Fibroblast of gingiva (primary cell): ENCODE measurements at regions not wholly inside any gene's neighbourhood (a gene's known extent, or its start where the extent isn't known, plus 50 kb on each side); places are given as distances from the start of the nearest gene placed in this dataset.

Source experiments
- DNase-seq: peaks from one replicate; pipeline ENCODE4 v3.0.0-alpha.2; 2011; ENCODE audit warnings: low read depth

DNA sequence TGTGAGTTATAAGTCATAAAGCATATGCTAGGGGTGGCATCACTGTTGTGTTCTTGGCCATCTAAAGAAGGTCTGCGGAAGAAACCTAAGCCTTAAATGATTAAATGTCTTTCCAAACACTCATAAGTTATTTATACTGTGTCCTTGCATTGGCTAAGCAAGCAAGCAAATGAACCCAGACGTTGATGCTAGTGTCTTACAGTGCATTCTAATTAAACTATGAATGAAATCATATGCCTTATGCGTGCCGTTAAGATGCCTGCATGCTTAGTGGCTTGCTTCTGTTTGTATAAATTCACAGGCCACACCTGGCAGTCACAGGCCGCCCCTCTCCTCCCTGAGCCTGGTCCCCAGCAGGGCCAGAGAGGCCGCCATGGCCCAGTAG lies 49.9 kb downstream of the RIN2 start:
- peak; percentile 67 for DNase-seq

DNA sequence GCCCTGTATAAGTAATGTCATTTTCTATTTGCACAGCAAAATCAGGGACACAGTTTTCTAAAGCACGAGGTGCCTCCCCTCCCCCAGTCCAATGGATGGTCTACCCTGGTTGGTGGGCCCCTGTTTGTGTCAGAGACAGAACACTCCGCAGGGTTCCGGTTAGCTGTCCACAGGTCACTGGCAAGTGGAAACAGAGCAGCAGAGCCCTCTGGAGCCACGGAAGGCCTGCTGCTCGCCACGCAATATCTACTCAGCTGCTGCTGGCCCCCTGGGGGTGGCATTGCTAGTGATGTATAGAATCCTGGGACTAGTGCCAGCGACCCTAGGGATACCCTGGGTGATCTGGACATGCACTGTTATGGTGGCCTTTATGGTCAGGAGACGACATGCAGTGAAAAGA lies 50.4 kb downstream of the RIN2 start:
- no peak for DNase-seq

DNA sequence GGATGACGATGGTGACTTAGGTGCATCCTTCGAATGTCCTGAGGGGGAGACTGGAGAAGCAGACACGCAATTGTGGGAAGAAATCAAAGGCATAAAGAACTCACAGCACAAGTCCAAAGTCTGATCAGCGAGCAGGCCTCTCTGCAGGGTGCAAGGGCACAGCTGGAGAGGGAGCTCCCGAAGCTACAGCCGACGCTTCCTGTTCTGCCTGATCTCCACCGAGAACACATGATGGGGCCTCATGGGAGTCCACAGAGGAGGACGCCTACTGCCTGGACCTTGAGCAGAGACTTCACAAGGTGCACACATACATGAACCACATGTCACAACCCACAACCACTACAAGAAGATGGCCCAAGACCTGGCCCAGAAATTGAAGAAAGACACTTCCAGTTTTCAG lies 51.4 kb downstream of the RIN2 start:
- DNase-seq: no peak

DNA sequence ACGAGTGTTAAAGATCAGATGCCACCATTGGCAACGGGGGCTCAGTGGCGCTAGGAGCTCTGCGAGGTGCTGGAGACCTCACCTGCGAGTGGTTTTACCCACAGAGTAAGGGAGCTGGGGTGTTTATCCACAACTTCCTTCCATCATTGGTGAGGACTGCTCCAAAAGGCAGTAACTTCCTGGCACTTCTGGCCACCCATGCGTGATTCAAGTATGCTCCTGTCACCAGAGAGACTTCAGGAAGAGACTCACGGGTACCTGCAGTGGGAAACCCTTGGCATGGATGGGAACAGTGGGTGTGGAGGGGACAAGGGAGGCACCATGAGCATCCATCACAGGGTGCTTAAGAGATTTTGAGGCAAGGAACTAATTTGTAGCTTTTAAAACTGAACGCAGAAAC lies 53.2 kb downstream of the RIN2 start:
- DNase-seq: no peak

DNA sequence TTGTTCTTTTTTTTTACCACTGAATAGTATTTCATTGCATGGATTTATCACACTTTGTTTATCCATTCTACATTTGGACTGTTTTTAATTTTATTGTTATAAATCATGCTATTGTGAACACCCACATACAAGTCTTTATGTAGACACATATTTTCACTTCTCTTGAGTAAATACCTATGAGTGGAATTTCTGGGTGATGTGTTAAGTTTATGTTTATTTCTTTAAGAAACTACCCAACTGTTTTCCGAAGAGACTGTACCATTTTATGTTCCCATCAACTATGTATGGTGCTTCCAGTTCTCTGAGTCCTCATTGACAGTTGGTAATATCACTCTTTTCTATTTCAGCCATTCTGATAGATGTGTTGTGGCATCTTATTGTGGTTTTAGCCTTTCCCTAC lies 54.0 kb downstream of the RIN2 start:
- DNase-seq: no peak

DNA sequence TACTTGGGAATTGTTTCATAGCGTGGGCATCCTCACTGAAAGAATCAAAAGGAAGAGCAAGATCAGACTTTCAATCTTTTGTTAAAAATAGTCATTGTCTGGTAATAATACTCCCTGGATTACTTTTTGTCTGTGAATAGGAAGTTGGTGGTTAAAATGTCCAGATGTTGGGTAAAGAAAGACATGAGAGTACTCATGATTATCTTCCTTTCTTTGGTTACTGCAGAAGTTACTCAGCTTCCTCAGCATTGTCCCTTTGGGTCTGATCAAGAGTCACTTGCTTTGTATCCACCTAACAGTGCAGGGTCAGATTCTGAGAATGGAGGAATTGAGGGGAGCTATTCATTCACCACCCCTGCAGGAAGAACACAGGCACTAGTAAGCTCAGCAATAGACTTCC lies 54.6 kb downstream of the RIN2 start:
- no peak for DNase-seq

DNA sequence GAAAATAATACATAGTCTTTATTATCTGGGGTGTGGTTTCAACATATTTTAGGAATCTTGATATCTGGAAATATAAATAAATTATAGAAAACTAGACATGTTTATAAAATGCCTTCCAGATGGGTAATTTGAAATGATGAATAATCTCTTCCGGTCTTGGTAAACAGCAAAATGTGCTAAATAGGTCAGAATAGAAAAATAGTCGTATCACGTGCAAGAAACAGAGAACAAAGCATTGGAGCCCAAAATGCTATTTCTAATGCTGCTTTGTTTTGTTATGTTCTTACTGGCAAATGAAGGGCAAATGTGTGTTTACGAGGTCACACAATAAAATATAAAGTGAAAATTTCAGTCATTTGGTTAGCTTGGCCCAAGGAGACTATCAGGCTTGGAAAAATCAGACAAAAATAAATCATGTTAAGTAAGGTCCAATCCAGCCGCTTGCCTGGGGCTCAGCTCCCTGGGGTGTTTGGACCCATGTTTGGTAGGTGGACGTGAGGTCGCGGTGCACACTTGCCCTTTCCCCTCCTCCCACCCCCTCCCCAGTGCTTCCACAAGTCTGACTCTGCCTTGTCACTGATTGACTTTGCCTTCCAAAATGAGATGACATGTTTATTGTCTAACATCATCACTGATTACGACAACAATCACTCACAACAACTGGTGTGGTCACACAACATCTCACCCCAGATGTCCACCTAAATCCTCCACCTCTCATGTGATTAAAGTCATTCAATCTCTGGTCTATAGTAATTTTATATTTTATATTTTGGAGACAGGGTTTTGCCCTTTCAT lies 56.0 kb downstream of the RIN2 start:
- DNase-seq: peak; percentile 58

DNA sequence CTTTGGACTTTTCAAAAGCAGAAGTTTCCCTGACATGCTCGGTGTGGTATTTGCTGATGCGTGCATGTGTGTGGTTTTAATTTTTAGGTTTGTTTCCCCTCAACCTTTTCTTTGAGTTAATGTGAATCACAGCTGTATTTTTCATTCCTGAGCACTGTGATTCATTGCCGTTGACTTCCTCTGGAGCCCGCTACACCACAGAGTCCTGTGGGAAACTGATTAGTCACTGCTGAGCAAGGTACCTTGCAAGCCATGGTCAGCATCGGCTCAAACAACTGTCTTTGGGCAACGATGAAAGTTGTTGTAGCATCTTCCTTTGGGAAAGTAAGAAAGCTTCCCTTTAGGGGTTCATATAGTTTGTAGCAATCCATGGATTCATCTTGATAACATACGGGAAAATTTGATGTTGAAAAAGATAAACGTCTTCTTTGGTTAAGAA lies 57.5 kb downstream of the RIN2 start:
- DNase-seq: peak; percentile 89

DNA sequence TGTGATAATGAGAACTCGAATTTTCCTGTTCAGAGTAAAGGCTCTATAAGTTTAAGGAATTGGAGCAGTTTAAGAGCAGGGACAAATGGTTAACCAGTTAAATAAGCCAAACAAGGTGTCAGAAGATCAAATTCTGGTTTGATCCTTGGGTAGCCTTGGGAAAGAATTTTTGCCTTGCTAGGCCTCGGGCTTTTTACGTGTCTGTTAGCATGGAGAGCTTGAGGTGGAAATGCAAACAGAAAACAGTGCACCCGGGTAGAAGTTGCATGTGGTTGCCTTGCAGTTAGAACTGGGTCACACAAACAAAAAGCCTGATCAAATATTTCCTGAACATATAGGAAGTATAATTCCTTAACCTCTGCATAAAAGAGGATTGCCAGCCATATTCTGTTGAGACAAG lies 58.3 kb downstream of the RIN2 start:
- no peak for DNase-seq

DNA sequence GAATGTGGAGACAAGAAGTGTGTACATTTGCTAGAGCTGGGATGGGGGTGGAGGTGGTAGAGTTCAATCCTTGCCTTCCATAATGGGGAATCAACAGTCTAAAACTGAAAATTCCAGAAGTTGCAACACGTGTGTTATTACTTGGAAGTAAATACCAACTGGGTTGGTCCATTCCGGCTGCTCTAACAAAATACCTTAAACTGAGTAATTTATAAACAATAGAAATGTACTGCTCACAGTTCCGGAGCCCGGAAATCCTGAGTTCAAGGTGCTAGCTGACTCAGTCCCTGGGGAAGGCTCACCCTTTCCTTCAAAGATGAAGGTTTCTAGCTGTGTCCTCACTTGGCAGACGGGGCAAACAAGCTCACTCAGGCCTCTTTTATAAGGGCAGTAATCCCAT lies 59.0 kb downstream of the RIN2 start:
- DNase-seq: peak; percentile 67

DNA sequence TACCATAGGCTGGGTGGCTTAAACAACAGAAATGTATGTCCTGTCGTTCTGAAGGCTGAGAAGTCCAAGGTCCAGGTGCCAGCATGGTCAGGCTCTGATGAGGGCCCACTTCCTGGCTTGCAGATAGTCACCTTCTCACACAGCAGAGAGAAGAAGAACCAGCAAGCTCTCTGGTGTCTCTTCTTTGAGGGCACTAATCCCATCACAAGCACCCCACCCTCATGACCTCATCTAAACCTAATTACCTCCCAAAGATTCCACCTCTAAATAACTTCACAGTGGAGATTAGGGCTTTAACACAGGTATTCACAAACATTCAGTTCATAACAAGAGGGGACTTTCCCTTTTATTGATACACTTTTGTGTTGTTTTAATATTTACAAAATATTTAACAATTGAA lies 61.1 kb downstream of the RIN2 start:
- DNase-seq: no peak

DNA sequence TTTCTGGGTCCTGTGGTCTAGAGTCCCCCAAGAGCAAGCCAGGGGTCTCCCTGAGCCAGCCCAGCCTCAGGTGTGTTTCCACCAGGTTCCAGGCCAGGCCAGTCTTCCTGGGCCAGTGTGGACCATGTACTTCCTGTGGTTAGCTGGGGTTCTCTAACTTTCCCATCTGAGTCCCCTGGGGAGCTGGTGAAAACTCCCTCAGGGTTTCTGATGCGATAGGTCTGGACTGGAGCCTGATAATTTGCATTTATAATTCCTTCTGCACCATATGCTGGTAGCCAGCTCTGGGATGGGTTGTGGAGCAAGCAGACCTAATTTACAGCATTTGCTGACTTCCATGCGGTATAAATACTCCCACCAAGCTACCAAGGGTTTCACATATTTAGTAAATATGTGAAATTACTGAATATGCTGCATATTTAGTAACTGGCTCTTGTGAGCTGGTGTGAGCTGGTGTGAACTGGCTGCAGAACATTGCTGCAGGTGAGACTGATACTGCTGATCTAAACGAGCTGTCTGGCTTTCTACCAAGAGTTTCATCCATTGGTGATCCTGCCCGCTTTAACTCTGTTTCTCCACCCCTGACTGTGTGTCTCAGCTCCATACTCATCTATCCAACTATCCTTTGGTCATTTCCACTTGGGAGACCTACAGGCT lies 62.6 kb downstream of the RIN2 start:
- DNase-seq: no peak

DNA sequence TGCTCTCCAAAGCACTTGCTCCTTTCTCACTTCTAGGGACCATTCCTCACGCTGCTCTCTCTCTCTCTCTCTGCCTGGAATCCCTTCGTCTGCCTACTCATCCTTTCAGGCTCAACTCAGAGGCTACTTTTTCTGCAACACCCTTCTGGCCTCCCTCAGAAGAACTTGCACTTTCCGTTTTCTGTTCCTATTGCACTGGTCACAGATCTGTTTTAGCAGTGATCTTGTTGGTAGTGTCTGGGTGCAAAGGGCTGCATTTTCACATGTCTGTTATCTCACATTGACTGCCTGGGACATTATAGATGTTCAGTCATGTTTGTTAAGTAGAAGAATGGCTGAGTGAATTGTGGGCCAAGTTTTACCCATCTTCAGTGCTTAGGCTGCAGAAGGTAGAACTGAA lies 63.5 kb downstream of the RIN2 start:
- DNase-seq: no peak

DNA sequence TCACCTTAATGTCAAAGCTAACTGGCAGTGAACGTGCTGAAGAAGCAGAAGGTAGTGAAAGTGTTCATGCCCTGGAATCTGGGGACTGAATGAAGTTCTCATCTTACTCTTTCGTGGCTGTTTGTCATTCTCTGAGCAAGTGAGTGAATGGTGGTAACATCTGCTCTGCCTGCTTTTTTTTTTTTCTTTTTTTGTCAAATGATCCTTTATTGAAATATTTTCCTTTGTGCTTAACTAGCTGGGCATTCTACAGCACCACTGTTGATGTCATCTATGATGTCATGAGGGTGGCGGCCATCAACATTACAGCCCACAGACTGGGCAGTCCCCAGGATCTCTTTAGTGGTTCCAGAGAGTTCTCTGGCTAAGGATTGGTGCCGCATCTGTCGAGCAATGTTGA lies 65.2 kb downstream of the RIN2 start:
- no peak for DNase-seq

DNA sequence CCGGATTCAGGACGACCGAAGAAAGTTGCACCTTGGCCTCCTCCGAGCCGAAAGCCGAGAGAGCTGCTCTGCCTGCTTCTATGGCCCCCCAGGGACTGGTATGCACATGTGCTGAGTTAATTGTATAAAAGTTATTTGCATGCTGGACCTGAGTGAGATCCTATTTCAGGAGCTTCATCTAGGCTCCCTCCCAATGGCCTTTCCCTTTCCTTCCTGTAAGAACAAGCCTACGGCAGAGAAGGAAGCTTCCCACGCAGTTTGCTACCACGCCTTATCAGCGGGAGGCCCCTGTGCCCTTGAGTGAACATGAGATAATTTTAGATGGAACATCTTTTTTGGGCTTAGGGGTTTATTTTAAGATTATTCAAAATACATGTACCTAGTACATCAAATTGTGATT lies 65.9 kb downstream of the RIN2 start:
- no peak for DNase-seq

DNA sequence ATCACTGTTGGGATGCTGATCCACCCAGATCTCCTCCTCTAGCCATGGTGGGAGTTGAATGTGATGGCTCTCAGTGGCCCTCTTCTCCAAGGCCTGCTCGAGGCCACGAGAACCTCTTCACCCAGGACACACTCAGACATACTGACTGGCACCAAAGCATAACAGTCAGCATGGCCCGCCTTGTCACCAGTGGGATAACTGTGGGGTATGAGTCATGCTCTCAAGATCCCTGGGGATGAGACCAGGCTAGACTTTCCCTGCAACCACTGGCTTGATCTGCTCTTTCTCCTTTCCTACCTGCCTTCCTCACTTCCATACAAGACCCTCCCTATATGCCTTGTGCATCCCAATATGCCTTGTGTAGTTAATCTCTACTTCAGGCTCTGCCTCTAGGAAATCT lies 66.8 kb downstream of the RIN2 start:
- no peak for DNase-seq

DNA sequence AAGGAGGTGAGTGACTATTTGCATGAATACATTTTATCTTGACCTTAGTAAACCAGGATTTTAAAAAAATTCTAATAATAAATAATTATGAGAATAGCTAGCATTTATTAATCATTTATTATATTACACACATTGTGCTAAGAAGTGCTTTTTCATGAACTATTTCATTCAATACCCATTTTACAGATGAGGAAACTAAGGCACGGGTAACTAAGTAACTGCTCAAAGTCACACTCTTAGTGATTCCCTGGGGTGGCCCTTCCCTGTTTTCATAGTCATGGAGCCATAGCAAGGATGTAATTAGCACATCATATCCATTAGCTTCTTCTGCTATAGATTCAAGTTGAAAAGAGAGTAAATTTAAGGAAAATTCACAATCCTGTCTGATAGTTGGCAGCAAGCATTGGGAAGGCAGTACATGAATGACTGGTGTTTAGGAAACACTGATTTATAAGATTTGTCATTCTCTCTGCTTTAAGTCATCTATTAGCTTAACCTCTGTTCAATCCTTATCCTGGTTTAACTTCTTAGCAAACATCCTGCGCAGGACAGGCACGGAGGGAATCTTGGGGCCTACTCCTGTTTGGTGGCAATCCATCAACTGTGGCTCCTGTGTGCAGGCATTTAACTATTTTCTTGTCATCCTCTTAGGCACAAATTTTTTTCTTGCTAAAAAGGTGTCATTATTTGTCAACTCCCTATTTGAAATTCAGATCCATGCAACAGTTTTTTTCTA lies 68.3 kb downstream of the RIN2 start:
- no peak for DNase-seq

DNA sequence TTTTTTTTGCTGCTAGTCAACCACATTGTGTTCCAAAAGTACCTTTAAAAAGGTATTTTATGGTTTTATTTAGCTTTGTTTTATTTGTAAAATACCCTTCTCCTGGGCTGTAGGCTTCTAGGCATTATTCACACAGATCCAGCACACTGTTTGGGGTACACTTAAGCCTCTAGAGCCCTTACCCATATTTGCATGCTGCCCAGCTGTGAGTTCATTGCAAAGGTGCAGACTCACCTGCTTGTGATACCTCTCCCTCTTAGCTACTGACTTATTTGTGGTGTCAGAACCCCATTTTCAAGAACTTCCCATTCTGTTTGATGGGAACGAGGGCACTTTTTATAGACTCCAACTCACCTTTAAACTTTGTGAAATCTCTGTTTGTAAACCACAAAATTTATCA lies 69.8 kb downstream of the RIN2 start:
- DNase-seq: no peak

DNA sequence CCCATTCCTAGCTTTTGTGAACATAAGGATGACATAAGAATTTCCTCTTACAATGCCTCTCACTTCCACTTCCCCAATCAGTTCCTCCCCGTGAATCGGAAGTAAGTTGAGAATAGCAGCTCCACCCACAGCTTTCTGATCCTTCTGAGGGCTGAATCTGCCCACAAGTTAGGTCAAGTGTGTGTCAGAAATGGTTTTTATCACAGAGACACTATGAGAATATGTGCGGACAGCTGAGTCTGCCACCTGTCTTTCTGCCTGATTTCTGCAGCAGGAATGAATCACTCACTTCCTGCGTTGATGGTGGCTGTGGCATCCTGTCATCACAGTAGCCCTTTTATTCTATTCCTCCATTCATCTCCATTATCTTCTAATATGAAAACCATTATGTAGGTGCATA lies 70.2 kb downstream of the RIN2 start:
- DNase-seq: no peak

DNA sequence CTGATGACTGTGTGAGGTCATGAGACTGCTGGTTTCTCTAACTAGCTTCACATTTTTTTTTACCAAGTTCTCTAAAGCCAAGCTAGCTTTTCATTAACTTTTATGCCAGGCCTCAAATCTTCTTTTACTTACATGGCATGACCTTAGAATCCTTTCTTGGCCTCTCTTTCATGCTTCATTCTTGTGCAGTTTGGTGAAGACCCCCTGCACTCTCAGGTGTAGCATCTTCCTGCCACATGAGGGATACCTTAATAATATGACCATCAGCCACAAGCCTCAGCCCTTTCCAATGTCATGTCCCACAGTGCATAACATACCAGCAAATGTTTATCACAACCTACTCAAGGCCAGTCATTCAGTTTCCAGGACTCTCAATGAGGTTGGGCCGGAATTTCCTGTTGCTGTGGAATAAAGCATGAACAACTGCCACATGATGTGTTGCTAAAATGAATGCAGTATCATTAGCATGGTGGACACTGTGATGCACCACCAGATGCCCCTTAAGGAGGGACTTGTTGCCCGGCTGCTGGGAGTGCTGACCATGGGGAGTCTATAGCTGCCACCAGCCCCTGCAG lies 72.2 kb downstream of the RIN2 start:
- no peak for DNase-seq

DNA sequence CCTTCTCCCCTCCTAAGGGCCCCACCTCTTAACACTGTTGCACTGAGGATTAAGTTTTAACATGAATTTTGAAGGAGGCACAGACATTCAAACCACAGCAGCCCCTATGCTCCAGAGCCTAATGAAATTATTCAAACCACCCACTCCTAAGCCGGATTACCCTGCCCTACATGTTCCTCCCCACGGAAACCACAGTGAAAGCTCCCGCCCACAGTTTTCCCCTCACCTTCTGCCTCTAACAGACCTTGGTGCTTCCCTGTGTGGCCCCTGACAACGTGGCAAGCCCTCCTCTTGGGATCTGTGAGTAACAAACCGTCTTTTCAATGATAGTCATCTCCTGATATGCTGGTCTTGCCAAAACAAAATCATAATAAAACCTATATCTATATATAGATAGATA lies 74.8 kb downstream of the RIN2 start:
- DNase-seq: no peak

DNA sequence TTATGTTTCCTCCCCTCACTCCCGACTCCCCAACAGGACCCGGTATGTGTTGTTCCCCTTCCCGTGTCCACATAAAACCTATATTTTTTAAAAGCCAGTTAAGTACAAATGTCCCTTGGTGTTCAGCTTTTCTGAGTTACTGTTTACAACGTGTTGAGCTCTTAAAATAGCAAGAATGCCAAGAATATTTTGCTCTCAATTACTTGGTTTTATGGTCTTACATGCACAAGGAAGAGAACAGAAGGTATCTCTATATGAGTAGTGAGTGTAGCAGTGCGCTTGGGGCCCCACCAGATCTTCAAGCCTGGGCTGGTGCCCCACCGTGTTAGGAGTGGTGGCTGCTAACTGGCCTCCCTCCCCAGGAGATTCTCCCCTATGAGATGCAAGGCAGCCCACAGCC lies 75.3 kb downstream of the RIN2 start:
- DNase-seq: no peak

DNA sequence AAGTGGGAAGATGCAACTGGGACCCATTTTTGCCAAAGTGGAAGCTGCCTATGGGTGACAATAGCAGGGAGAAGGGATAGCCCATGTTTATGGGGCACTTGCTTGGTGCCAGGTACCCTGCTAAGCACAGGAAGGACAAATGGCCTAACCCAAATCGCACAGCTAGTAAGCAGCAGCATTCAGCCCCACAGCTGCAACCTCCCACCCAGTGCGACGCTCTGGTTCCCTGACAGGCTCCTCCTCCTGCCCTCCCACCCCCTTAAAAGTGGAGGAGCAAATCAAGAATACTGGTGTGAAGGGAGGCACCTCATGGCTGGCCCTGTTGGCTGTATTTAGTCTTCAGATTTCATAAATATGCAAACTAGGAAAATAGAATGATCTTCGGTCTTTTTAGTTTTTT lies 76.2 kb downstream of the RIN2 start:
- DNase-seq: no peak
